RWPE1 (cell line): ENCODE measurements at regions not wholly inside any gene's neighbourhood (a gene's known extent, or its start where the extent isn't known, plus 50 kb on each side); places are given as distances from the start of the nearest gene placed in this dataset.
A peak's percentile ranks its signal among the peaks of the same experiment; 100 is the strongest.

ENCODE experiments used
- CTCF ChIA-PET: fragments of 350-600 bp; sonication (Branson Sonifier 250); formaldehyde crosslinking; extraction: SDS; loops from one replicate; lab custom pipeline; 2021; lab: Yijun Ruan, JAX
- POLR2A ChIA-PET: fragments of 400-600 bp; formaldehyde crosslinking; extraction: SDS; loops from one replicate; lab custom pipeline; 2020; ENCODE audit warnings: antibody characterized with exemption; ENCODE audit not compliant: low non-redundant PET; lab: Yijun Ruan, JAX
- DNase-seq: peaks from one replicate; pipeline ENCODE4 v3.0.0; 2012; ENCODE audit warnings: low spot score
- H3K27ac ChIP-seq: fragments of 450-650 bp; 2 replicates; pipeline ENCODE4 v1.5.1; 2017
- CTCF ChIP-seq: fragments of 450-650 bp; conservative IDR thresholded peaks from 2 replicates; pipeline ENCODE4 v1.5.1; 2017; ENCODE audit warnings: low read depth, mild to moderate bottlenecking

- POLR2A ChIA-PET, result no interaction called here
- H3K27ac ChIP-seq, result peak overlapping the region; percentile 93
- CTCF ChIA-PET, result interaction anchor here (0.7 kb wide), 1 partner anchor 12 kb away, joined by 4 read pairs; no protein-coding TSS in a partner anchor
- peak; percentile 89 for DNase-seq
- no peak for TF ChIP-seq CTCF
These were observed 138.6 kb upstream of the JUN start for GRCh38 chr1:58922302-58923089.

- H3K27ac ChIP-seq, result peak overlapping the region; percentile 93
- no peak for DNase-seq
- POLR2A ChIA-PET, result no interaction called here
- CTCF ChIA-PET, result no interaction called here
- no peak for TF ChIP-seq CTCF
These were observed 139.2 kb upstream of the JUN start for GRCh38 chr1:58923090-58923470.

- TF ChIP-seq CTCF, result no peak
- ChIA-PET POLR2A (no interaction called here), CTCF (no interaction called here)
- no peak overlapping the region for H3K27ac ChIP-seq
- DNase-seq, result no peak
These were observed 140.2 kb upstream of the JUN start for GRCh38 chr1:58924016-58924565.

- TF ChIP-seq CTCF, result no peak
- POLR2A ChIA-PET, result no interaction called here
- DNase-seq, result no peak
- CTCF ChIA-PET, result no interaction called here
- no peak overlapping the region for H3K27ac ChIP-seq
These were observed 141.0 kb upstream of the JUN start for GRCh38 chr1:58924821-58925220.

GRCh38 chr1:58925247-58925646 lies 141.4 kb upstream of the JUN start:
- ChIA-PET POLR2A (no interaction called here), CTCF (no interaction called here)
- DNase-seq, result no peak
- TF ChIP-seq CTCF, result no peak
- no peak overlapping the region for H3K27ac ChIP-seq

GRCh38 chr1:58926152-58926551 lies 142.3 kb upstream of the JUN start:
- POLR2A ChIA-PET, result interaction anchor here (0.6 kb wide), 1 partner anchor 45 kb away, joined by 5 read pairs; no protein-coding TSS in a partner anchor
- TF ChIP-seq CTCF, result no peak
- CTCF ChIA-PET, result interaction anchor here (0.5 kb wide), 1 partner anchor 75 kb away, joined by 3 read pairs; no protein-coding TSS in a partner anchor

More at GRCh38 chr1:58926152-58926551, 142.3 kb upstream of the JUN start:
- H3K27ac ChIP-seq, result no peak overlapping the region
- no peak for DNase-seq
